HuH-7 (cell line): ENCODE measurements at regions not wholly inside any gene's neighbourhood (a gene's known extent, or its start where the extent isn't known, plus 50 kb on each side); places are given as distances from the start of the nearest gene placed in this dataset.
"Not testable (repeated sequence)": the region's sequence is repeated elsewhere in the genome, so short reads cannot be mapped to it uniquely, and the experiment has no call there.

ENCODE experiments used
- DNase-seq: peaks from one replicate; pipeline ENCODE4 v3.0.0; 2011; ENCODE audit warnings: low spot score

GRCh38 chr6:4677011-4677750, 99.0 kb upstream of the CDYL start:
- DNase-seq = no peak

- DNase-seq = no peak
Measured at GRCh38 chr6:4676016-4676415, 100.2 kb upstream of the CDYL start.

GRCh38 chr6:4675121-4675520, 101.1 kb upstream of the CDYL start:
- no peak for DNase-seq

- DNase-seq = no peak
Measured at GRCh38 chr6:4673861-4674260, 102.3 kb upstream of the CDYL start.

GRCh38 chr6:4672772-4673171, 103.4 kb upstream of the CDYL start:
- no peak for DNase-seq

GRCh38 chr6:4671587-4672115, 104.6 kb upstream of the CDYL start:
- no peak for DNase-seq

- DNase-seq = no peak
Measured at GRCh38 chr6:4670824-4671409, 105.3 kb upstream of the CDYL start.

GRCh38 chr6:4670290-4670689, 105.9 kb upstream of the CDYL start:
- no peak for DNase-seq

- no peak for DNase-seq
Measured at GRCh38 chr6:4668271-4669179, 107.7 kb upstream of the CDYL start.

- no peak for DNase-seq
Measured at GRCh38 chr6:4667591-4667990, 108.6 kb upstream of the CDYL start.

GRCh38 chr6:4666886-4667513, 109.2 kb upstream of the CDYL start:
- no peak for DNase-seq

GRCh38 chr6:4665489-4666417, 110.5 kb upstream of the CDYL start:
- DNase-seq = no peak

GRCh38 chr6:4664911-4665310, 111.3 kb upstream of the CDYL start:
- DNase-seq = no peak

- no peak for DNase-seq
Measured at GRCh38 chr6:4664117-4664626, 112.0 kb upstream of the CDYL start.

GRCh38 chr6:4662886-4663285, 113.3 kb upstream of the CDYL start:
- no peak for DNase-seq

- DNase-seq = no peak
Measured at GRCh38 chr6:4661391-4661790, 114.8 kb upstream of the CDYL start.

- DNase-seq = no peak
Measured at GRCh38 chr6:4660377-4661321, 115.6 kb upstream of the CDYL start.

- DNase-seq = not testable (repeated sequence)
Measured at GRCh38 chr6:4659719-4660118, 116.5 kb upstream of the CDYL start.

- no peak for DNase-seq
Measured at GRCh38 chr6:4658486-4658885, 117.7 kb upstream of the CDYL start.

GRCh38 chr6:4656106-4656505, 120.1 kb upstream of the CDYL start:
- no peak for DNase-seq
